ENCODE measurements at regions not wholly inside any gene's neighbourhood (a gene's known extent, or its start where the extent isn't known, plus 50 kb on each side); places are given as distances from the start of the nearest gene placed in this dataset.
"Not testable (repeated sequence)": the region's sequence is repeated elsewhere in the genome, so short reads cannot be mapped to it uniquely, and the experiment has no call there.

DNA sequence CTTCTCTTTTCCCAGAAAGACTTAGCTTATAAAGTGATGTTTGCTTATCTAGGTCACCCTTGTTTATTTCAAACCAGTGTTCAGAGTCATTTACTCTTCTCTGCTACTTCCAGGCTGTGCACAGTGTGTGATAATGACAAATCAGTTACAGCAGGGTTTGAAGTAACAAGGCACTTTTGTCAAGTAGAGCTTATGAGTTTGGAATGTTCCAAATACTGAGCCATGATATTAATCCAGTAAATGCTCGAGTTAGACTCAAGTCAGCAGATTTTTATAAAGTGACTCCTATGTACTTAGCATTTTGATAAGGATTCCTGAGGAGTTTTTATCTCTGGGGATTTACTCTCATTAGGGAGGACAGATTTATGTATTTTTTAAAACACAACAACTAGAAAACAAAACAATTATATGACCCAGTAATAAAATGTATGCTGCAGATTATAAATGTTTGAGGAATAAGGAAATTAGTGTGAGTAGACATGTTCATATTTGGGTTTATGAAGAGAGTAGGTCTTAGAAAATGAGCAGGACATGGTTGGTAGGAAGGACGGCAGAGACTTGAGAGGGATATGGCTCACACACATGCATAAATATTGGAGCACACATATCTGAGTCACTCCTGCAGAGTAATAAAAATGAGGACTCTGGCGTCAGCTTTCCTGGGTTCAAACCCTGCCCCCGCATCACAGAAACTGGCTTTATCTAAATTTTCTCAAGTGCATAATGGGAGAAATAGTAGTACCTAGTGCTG is 271.2 kb downstream of the FBXO8 start:
- TF ChIP-seq, protein P1, sequence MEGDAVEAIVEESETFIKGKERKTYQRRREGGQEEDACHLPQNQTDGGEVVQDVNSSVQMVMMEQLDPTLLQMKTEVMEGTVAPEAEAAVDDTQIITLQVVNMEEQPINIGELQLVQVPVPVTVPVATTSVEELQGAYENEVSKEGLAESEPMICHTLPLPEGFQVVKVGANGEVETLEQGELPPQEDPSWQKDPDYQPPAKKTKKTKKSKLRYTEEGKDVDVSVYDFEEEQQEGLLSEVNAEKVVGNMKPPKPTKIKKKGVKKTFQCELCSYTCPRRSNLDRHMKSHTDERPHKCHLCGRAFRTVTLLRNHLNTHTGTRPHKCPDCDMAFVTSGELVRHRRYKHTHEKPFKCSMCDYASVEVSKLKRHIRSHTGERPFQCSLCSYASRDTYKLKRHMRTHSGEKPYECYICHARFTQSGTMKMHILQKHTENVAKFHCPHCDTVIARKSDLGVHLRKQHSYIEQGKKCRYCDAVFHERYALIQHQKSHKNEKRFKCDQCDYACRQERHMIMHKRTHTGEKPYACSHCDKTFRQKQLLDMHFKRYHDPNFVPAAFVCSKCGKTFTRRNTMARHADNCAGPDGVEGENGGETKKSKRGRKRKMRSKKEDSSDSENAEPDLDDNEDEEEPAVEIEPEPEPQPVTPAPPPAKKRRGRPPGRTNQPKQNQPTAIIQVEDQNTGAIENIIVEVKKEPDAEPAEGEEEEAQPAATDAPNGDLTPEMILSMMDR (conservative IDR thresholded peaks at IDR 0.05): no peak
- no peak overlapping the region for H3K27ac ChIP-seq

DNA sequence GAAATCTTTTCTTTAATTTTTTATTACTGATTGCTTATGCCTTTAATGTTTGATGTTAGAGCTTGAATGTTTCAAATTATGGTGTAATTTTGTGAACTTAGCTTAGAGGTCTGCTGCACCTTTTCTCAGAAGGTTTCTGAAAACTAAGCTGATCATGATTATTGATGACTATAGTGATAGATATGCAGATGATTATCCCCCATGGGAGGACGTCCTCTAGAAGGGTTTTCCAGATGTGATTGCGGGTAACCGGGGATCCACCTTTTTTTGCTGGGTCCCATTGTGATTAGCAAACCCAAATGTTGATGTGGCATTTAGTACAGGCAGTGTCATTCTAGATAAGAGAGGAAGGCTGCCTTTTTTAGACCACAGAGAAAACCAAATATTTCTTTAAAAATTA is 272.9 kb downstream of the FBXO8 start:
- no peak overlapping the region for H3K27ac ChIP-seq
- TF ChIP-seq, protein P1 (conservative IDR thresholded peaks at IDR 0.05): no peak

DNA sequence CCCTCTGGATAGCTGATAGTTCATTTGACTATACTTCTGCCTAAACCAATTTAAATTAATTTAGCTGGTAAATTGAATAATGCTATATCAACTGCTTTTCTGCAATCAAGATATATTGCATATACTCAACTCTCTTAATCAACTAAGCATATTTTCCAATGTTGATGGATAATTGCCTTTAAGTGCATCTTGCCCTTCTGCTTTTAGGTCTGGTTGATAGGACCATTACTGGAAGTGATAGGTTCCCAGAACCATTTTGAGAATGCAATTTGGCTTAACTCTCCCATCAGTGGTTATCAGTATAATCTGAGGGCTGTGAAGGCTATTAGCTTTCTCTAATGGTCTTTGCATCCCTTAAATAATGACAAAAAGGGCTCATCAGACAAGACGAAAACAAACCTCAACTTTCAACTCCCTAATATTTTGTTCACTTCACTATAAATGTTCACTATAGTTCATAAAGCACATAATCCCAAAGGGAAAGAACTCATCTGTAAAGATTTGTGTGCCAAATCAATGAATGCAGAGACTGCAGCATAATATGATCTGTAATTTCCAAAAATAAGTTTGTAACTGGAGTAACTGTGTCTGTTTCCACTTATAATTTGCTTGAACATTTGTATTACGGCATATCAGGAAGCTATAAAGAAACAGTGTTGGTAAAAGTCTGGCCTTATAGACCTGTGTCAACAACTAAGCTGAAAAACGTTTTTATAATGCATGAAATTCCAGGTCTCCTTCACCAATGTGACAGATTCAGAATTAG is 273.6 kb downstream of the FBXO8 start:
- TF ChIP-seq, protein P1 (conservative IDR thresholded peaks at IDR 0.05): no peak
- H3K27ac ChIP-seq: no peak overlapping the region

DNA sequence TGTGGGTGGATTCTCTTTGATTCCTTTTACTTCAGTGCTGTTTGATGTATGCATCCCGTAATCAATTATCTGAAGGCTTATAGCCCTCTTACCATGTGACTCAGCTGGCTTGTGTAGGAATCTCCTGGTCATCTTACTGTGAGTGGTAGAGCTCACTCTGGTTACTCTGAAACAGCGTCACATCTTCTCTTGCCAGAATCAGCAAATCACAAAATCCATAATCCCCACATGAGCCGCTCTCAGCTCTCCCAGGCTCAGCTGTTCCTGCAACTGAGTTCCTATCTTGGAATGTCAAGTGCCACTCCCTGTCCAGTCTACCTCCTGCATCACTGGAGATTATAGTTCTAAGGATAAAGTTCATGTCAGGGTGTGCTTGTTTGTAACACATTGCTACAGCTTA is 278.0 kb downstream of the FBXO8 start:
- H3K27ac ChIP-seq: no peak overlapping the region
- TF ChIP-seq, protein P1 (conservative IDR thresholded peaks at IDR 0.05): no peak

DNA sequence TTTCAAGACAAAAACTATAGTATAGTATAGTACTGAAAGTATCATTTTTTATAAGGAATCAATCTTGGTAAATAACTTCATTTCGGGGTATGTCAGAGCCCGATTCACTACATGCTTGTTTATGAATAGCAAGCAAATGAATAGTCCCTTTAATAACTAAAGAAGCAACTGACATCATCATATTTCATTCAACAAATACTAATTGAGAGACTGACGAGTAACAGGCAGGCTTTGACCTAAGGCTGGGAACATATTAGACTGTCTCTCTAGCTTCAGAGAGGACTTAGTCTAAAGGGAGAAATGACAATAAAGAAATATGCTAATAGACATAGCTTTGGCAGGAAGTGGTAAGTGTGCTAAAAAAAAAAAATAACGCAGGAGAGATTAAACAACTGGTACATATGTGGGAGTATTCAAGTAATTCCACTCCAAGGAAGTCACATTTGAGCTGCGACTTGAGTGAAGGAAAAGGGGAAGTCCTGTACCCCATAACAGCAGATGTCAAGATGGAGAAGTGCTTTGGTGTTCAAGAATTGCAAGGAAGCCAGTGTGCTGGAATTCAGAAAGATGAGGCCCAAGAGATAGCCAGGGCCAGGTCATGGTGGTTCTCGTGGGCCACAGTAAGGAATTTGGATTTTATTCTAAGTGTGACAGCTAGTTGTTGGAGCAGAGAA is 284.9 kb downstream of the FBXO8 start:
- no peak overlapping the region for H3K27ac ChIP-seq

DNA sequence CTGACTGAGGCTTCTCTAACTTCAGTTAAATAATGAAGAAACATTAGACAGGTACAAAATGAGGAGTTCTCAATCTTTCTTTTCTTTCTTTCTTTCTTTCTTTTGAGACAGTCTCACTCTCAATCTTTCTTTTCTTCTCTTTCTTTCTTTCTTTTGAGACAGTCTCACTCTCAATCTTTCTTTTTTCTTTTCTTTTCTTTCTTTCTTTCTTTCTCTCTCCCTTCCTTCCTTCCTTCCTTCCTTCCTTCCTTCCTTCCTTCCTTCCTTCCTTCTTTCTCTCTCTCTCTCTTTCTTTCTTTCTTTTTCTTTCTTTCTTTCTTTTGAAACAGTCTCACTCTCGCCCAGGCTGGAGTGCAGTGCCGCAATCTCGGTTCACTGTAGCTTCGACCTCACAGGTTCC is 287.7 kb downstream of the FBXO8 start:
- not testable (repeated sequence) for H3K27ac ChIP-seq

More for the DNA sequence above, 284.9 kb downstream of the FBXO8 start:
- TF ChIP-seq, protein P1 (conservative IDR thresholded peaks at IDR 0.05): no peak

DNA sequence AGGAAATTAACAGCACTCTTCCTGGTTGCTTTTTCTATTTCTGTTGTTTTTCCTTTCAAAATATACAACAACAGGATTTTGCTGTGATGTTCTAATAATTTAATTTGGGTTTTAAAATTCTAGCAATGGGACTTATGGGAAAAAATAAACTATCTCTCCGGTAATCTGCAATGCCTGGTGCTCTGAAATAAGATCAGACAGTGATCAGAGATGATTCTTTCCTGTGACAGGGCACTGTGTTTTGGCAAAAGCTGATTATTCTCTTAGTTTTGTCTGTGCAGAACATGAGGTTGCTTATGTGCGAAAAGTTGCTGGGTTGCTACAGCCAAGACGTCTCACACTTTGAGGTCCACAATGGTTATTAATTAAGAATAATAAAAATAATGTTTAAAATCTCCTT is 291.7 kb downstream of the FBXO8 start:
- no peak overlapping the region for H3K27ac ChIP-seq
- TF ChIP-seq, protein P1 (conservative IDR thresholded peaks at IDR 0.05): no peak
